GM23338 (cell line): ENCODE measurements at regions not wholly inside any gene's neighbourhood (a gene's known extent, or its start where the extent isn't known, plus 50 kb on each side); places are given as distances from the start of the nearest gene placed in this dataset.

Source experiments
- ATAC-seq: fragments of 200-7000 bp; cut with Tn5 transposase; 3 replicates; pipeline ENCODE4 v1.9.1; 2020
- DNase-seq: peaks from one replicate; pipeline ENCODE4 v3.0.0-alpha.2; 2015; ENCODE audit warnings: low spot score
- H2AFZ ChIP-seq: fragments of 200-600 bp; sonication (generic); 2 replicates; pipeline ENCODE4 v1.8.0; 2016; ENCODE audit warnings: antibody characterized with exemption, mild to moderate bottlenecking, moderate library complexity
- H3F3A ChIP-seq: fragments of 200-600 bp; sonication (generic); replicated peaks from 2 replicates; pipeline ENCODE4 v1.8.0; 2017; ENCODE audit warnings: antibody characterized with exemption, mixed run types, low read depth
- H3K27ac ChIP-seq: fragments of 200-600 bp; sonication (generic); 2 replicates; pipeline ENCODE4 v1.6.1; 2016; ENCODE audit warnings: low read depth
- H3K27me3 ChIP-seq: fragments of 200-600 bp; sonication (generic); 2 replicates; pipeline ENCODE4 v1.8.0; 2016; ENCODE audit warnings: mild to moderate bottlenecking, mixed run types, moderate library complexity; ENCODE audit not compliant: insufficient read depth
- H3K36me3 ChIP-seq: fragments of 200-600 bp; sonication (generic); 2 replicates; pipeline ENCODE4 v1.8.0; 2016; ENCODE audit warnings: mild to moderate bottlenecking; ENCODE audit not compliant: insufficient read depth
- H3K4me1 ChIP-seq: fragments of 200-600 bp; sonication (generic); 2 replicates; pipeline ENCODE4 v1.8.0; 2016; ENCODE audit warnings: mild to moderate bottlenecking, moderate library complexity; ENCODE audit not compliant: insufficient read depth
- H3K4me2 ChIP-seq: fragments of 200-600 bp; sonication (generic); 2 replicates; pipeline ENCODE4 v1.7.1; 2017; ENCODE audit warnings: mixed run types
- H3K4me3 ChIP-seq: fragments of 200-600 bp; sonication (generic); 2 replicates; pipeline ENCODE4 v1.6.1; 2016; ENCODE audit warnings: mixed run types
- H3K79me2 ChIP-seq: fragments of 200-600 bp; sonication (generic); replicated peaks from 2 replicates; pipeline ENCODE4 v1.8.0; 2017; ENCODE audit warnings: mild to moderate bottlenecking; ENCODE audit not compliant: insufficient read depth
- H3K9me2 ChIP-seq: fragments of 200-600 bp; sonication (generic); 2 replicates; pipeline ENCODE4 v1.8.0; 2017; ENCODE audit not compliant: insufficient read depth
- H4K20me1 ChIP-seq: fragments of 200-600 bp; sonication (generic); replicated peaks from 2 replicates; pipeline ENCODE4 v1.8.0; 2017; ENCODE audit warnings: mild to moderate bottlenecking; ENCODE audit not compliant: insufficient read depth
- H3K27ac Mint-ChIP-seq: 2 replicates; pipeline ENCODE4 v1.8.0; 2020; ENCODE audit warnings: inconsistent platforms, mild to moderate bottlenecking, moderate library complexity, mixed read lengths
- H3K27me3 Mint-ChIP-seq: 3 replicates; pipeline ENCODE4 v1.8.0; 2022; ENCODE audit warnings: low read depth, mild to moderate bottlenecking, moderate library complexity, mixed read lengths, inconsistent platforms; ENCODE audit not compliant: insufficient read depth, poor library complexity
- H3K36me3 Mint-ChIP-seq: 3 replicates; pipeline ENCODE4 v1.8.0; 2021; ENCODE audit warnings: low read depth, mild to moderate bottlenecking, inconsistent platforms, moderate library complexity, mixed read lengths
- H3K4me1 Mint-ChIP-seq: 3 replicates; pipeline ENCODE4 v1.8.0; 2020; ENCODE audit warnings: mild to moderate bottlenecking, inconsistent platforms, mixed read lengths
- H3K4me3 Mint-ChIP-seq: 3 replicates; pipeline ENCODE4 v1.8.0; 2021; ENCODE audit warnings: moderate library complexity, mild to moderate bottlenecking, inconsistent platforms, mixed read lengths
- H3K9me3 Mint-ChIP-seq: 3 replicates; pipeline ENCODE4 v1.8.0; 2020; ENCODE audit warnings: moderate library complexity, mild to moderate bottlenecking, inconsistent platforms, mixed read lengths
- CREB1 ChIP-seq: fragments of 250-450 bp; sonication (Bioruptor Pico); IDR thresholded peaks from 2 replicates; pipeline ENCODE4 v1.5.0; 2020; ENCODE audit warnings: low read depth, mild to moderate bottlenecking, moderate library complexity
- EZH2 ChIP-seq: fragments of 200-600 bp; sonication (generic); IDR thresholded peaks from one replicate; pipeline ENCODE4 v1.8.0; 2017; ENCODE audit warnings: antibody characterized with exemption, mild to moderate bottlenecking, low read depth; ENCODE audit not compliant: unreplicated experiment
- EZH2phosphoT487 ChIP-seq: fragments of 200-600 bp; sonication (generic); IDR thresholded peaks from one replicate; pipeline ENCODE4 v1.8.1; 2018; ENCODE audit warnings: antibody characterized with exemption; ENCODE audit not compliant: unreplicated experiment
- NANOG ChIP-seq: IDR thresholded peaks from 2 replicates; pipeline ENCODE4 v1.6.1; 2016; ENCODE audit warnings: antibody characterized with exemption, borderline replicate concordance
- POLR2AphosphoS5 ChIP-seq: IDR thresholded peaks from 2 replicates; pipeline ENCODE4 v1.6.1; 2016; ENCODE audit warnings: antibody characterized with exemption, low read depth
- STAT1 ChIP-seq: IDR thresholded peaks from one replicate; pipeline ENCODE4 v1.6.1; 2016; ENCODE audit warnings: antibody characterized with exemption; ENCODE audit not compliant: unreplicated experiment
- ZNF114 ChIP-seq: fragments of 250-450 bp; sonication (Bioruptor Pico); IDR thresholded peaks from 2 replicates; pipeline ENCODE4 v1.5.0; 2020; ENCODE audit warnings: mild to moderate bottlenecking, moderate library complexity
- ZNF331 ChIP-seq: fragments of 250-450 bp; sonication (Bioruptor Pico); IDR thresholded peaks from 2 replicates; pipeline ENCODE4 v1.5.0; 2020; ENCODE audit warnings: low read depth, mild to moderate bottlenecking, moderate library complexity
- TF ChIP-seq, protein P1 (sequence below): IDR thresholded peaks from 2 replicates; pipeline ENCODE4 v1.6.1; 2016; ENCODE audit warnings: antibody characterized with exemption
- TF ChIP-seq, protein P2 (sequence below): IDR thresholded peaks from one replicate; pipeline ENCODE4 v1.6.1; 2018; ENCODE audit warnings: antibody characterized with exemption; ENCODE audit not compliant: unreplicated experiment
- TF ChIP-seq, protein P3 (sequence below), 2 experiments: fragments of 200-600 bp in 1 of 2; sonication (generic) in 1 of 2; conservative IDR thresholded peaks; 2 replicates each; pipeline versions ENCODE4 v1.5.1 to v1.6.1; 2016 to 2017; ENCODE audit warnings: antibody characterized with exemption in 2 of 2, low read depth in 2 of 2, mild to moderate bottlenecking in 2 of 2, moderate library complexity in 1 of 2

DNA sequence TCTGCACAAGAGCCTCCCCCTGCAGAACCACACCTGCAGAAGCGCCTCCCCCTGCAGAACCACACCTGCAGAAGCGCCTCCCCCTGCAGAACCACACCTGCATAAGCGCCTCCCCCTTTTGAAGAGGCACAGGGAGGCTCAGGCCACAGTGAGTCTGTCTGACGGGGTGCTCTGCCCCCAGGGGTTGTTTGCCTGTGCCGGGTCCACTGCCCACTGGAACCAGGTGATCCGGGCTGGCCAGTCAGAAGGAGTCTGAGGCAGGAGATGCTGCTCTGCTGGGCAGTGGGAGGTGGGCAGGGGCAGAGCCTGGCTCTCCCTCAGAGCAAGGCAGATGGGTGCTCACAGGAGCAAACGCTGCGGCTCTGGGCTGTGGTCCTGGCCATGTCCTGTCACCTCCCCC is 60.8 kb upstream of the RNU6ATAC start:
- Histone ChIP-seq H3K36me3 (no peaks in the 10 kb centered on the region), H3K4me1 (no peaks in the 10 kb centered on the region), H3K27me3 (no peaks in the 10 kb centered on the region), H3K4me3 (no peak overlapping the region), H3K79me2 (no peaks in the 10 kb centered on the region), H2AFZ (no peak overlapping the region), H3K4me2 (no peak overlapping the region), H3K9me2 (no peaks in the 10 kb centered on the region), H3K27ac (no peak overlapping the region), H4K20me1 (no peaks in the 10 kb centered on the region), H3F3A (no peaks in the 10 kb centered on the region)
- Mint-ChIP-seq H3K36me3 (no peaks in the 10 kb centered on the region), H3K27ac (peak overlapping the region; percentile 66; the same call in 1 of the 2 replicates), H3K4me1 (peaks cover 21% of the 10 kb centered on the region), H3K4me3 (no peak overlapping the region), H3K9me3 (no peaks in the 10 kb centered on the region; the same call in 2 of the 3 replicates), H3K27me3 (peaks cover 4% of the 10 kb centered on the region)
- no peak for ATAC-seq
- TF ChIP-seq EZH2phosphoT487 = no peak
- no peak for TF ChIP-seq EZH2
- no peak for DNase-seq

DNA sequence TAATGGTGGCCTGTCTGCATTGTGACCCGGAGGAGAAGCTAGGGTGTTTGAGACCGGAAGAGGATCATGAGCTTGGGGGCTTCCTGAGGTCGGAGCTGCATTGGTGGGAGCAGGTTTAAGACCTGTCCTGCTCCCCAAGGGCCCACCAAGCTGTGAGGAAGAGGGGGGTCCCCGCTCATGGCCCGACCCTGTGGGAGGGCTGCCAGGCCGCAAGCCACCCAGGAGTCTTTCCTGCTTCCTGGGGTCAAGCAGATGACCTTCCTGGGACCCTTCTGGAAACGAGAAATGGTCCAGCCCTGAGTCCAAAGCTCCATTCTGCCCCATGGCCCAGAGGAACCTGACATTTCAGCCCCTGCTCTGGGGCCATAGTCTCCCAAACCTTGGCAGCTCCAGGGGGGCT is 61.5 kb upstream of the RNU6ATAC start:
- Histone ChIP-seq H3F3A (no peaks in the 10 kb centered on the region), H3K4me3 (no peak overlapping the region), H3K9me2 (no peaks in the 10 kb centered on the region), H2AFZ (no peak overlapping the region), H3K27me3 (no peaks in the 10 kb centered on the region), H3K4me1 (no peaks in the 10 kb centered on the region), H4K20me1 (no peaks in the 10 kb centered on the region), H3K79me2 (no peaks in the 10 kb centered on the region), H3K36me3 (no peaks in the 10 kb centered on the region), H3K4me2 (no peak overlapping the region), H3K27ac (no peak overlapping the region)
- H3K27me3 Mint-ChIP-seq = peaks cover 4% of the 10 kb centered on the region
- no peaks in the 10 kb centered on the region; the same call in 2 of the 3 replicates for H3K9me3 Mint-ChIP-seq
- DNase-seq (no peak), ATAC-seq (no peak)
- H3K4me1 Mint-ChIP-seq = peaks cover 21% of the 10 kb centered on the region
- TF ChIP-seq, protein P1, sequence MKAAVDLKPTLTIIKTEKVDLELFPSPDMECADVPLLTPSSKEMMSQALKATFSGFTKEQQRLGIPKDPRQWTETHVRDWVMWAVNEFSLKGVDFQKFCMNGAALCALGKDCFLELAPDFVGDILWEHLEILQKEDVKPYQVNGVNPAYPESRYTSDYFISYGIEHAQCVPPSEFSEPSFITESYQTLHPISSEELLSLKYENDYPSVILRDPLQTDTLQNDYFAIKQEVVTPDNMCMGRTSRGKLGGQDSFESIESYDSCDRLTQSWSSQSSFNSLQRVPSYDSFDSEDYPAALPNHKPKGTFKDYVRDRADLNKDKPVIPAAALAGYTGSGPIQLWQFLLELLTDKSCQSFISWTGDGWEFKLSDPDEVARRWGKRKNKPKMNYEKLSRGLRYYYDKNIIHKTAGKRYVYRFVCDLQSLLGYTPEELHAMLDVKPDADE = no peak
- TF ChIP-seq NANOG (no peak), POLR2AphosphoS5 (no peak)
- no peak overlapping the region for H3K4me3 Mint-ChIP-seq
- peak overlapping the region; percentile 66; the same call in 1 of the 2 replicates for H3K27ac Mint-ChIP-seq
- H3K36me3 Mint-ChIP-seq = no peaks in the 10 kb centered on the region

DNA sequence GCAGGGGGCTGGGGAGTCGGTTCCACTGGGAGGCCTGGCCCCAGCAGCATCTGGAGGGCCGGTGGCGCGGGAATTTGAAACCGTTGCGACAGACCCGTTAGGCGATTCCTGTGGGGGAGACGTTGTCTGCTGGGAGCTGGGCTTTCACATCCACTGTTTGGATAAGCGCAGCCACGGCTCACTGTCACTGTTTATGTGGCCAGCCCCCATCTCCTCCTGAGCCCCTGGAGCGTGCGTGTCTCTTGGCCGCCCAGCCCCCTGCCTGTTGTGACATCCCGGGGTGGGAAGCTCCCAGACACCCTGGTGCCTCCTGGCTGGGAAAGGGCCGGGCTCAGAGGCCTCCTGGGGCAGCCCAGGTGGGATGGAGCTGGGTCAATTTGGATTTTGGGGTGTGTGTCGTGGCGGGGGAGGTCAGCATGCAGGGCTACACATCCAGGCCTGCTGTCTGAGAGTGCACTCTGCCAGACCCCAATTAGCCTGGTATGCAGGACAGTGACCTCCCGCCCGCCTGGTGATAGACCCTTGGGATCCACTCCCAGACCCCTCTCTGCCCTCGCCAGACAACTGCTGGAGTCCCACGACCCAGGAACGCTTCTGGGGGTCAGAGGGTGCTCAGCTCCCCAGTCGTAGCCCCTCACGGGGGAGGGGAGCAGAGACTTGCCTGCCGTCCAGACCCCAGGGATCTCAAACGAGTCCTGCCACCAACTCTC is 62.0 kb upstream of the RNU6ATAC start:
- Histone ChIP-seq H2AFZ (no peak overlapping the region), H3K4me3 (no peak overlapping the region), H3K4me2 (no peak overlapping the region), H3K9me2 (no peaks in the 10 kb centered on the region), H3K79me2 (no peaks in the 10 kb centered on the region), H4K20me1 (no peaks in the 10 kb centered on the region), H3K36me3 (no peaks in the 10 kb centered on the region), H3K27ac (no peak overlapping the region), H3F3A (no peaks in the 10 kb centered on the region), H3K27me3 (no peaks in the 10 kb centered on the region), H3K4me1 (no peaks in the 10 kb centered on the region)
- no peak overlapping the region for H3K4me3 Mint-ChIP-seq
- no peaks in the 10 kb centered on the region; the same call in 2 of the 3 replicates for H3K9me3 Mint-ChIP-seq
- peaks cover 4% of the 10 kb centered on the region for H3K27me3 Mint-ChIP-seq
- ATAC-seq (no peak), DNase-seq (no peak)
- peaks cover 21% of the 10 kb centered on the region for H3K4me1 Mint-ChIP-seq
- H3K36me3 Mint-ChIP-seq = no peaks in the 10 kb centered on the region
- no peak overlapping the region for H3K27ac Mint-ChIP-seq
- TF ChIP-seq EZH2 (no peak), NANOG (no peak), ZNF331 (CRISPR knock-in tag) (no peak), EZH2phosphoT487 (no peak), CREB1 (no peak), ZNF114 (no peak), STAT1 (no peak)
- TF ChIP-seq, protein P2, sequence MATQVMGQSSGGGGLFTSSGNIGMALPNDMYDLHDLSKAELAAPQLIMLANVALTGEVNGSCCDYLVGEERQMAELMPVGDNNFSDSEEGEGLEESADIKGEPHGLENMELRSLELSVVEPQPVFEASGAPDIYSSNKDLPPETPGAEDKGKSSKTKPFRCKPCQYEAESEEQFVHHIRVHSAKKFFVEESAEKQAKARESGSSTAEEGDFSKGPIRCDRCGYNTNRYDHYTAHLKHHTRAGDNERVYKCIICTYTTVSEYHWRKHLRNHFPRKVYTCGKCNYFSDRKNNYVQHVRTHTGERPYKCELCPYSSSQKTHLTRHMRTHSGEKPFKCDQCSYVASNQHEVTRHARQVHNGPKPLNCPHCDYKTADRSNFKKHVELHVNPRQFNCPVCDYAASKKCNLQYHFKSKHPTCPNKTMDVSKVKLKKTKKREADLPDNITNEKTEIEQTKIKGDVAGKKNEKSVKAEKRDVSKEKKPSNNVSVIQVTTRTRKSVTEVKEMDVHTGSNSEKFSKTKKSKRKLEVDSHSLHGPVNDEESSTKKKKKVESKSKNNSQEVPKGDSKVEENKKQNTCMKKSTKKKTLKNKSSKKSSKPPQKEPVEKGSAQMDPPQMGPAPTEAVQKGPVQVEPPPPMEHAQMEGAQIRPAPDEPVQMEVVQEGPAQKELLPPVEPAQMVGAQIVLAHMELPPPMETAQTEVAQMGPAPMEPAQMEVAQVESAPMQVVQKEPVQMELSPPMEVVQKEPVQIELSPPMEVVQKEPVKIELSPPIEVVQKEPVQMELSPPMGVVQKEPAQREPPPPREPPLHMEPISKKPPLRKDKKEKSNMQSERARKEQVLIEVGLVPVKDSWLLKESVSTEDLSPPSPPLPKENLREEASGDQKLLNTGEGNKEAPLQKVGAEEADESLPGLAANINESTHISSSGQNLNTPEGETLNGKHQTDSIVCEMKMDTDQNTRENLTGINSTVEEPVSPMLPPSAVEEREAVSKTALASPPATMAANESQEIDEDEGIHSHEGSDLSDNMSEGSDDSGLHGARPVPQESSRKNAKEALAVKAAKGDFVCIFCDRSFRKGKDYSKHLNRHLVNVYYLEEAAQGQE = no peak
- TF ChIP-seq, protein P1 = no peak
- TF ChIP-seq, protein P3, sequence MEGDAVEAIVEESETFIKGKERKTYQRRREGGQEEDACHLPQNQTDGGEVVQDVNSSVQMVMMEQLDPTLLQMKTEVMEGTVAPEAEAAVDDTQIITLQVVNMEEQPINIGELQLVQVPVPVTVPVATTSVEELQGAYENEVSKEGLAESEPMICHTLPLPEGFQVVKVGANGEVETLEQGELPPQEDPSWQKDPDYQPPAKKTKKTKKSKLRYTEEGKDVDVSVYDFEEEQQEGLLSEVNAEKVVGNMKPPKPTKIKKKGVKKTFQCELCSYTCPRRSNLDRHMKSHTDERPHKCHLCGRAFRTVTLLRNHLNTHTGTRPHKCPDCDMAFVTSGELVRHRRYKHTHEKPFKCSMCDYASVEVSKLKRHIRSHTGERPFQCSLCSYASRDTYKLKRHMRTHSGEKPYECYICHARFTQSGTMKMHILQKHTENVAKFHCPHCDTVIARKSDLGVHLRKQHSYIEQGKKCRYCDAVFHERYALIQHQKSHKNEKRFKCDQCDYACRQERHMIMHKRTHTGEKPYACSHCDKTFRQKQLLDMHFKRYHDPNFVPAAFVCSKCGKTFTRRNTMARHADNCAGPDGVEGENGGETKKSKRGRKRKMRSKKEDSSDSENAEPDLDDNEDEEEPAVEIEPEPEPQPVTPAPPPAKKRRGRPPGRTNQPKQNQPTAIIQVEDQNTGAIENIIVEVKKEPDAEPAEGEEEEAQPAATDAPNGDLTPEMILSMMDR (conservative IDR thresholded peaks at IDR 0.05; ENCODE audit: low read depth in 2 of 2) = no peak
